Mesendoderm (in vitro differentiated cells): ENCODE measurements at regions not wholly inside any gene's neighbourhood (a gene's known extent, or its start where the extent isn't known, plus 50 kb on each side); places are given as distances from the start of the nearest gene placed in this dataset.

Experiments
- DNase-seq: peaks from one replicate; pipeline ENCODE4 v3.0.0; 2013
- H2AK5ac ChIP-seq: 2 replicates; pipeline ENCODE4 v1.6.1; 2013; ENCODE audit warnings: low read length, inconsistent platforms
- H2BK120ac ChIP-seq: 2 replicates; pipeline ENCODE4 v1.6.1; 2013; ENCODE audit warnings: low read depth, mild to moderate bottlenecking, low read length, moderate library complexity, mixed read lengths
- H2BK15ac ChIP-seq: replicated peaks from 2 replicates; pipeline ENCODE4 v1.6.1; 2013; ENCODE audit warnings: low read depth, mild to moderate bottlenecking, moderate library complexity
- H2BK5ac ChIP-seq: 2 replicates; pipeline ENCODE4 v1.6.1; 2013; ENCODE audit warnings: low read length, inconsistent platforms
- H3K18ac ChIP-seq: 2 replicates; pipeline ENCODE4 v1.6.1; 2013; ENCODE audit warnings: mild to moderate bottlenecking, low read length, mixed read lengths
- H3K23ac ChIP-seq: one replicate; pipeline ENCODE4 v1.6.1; 2013; ENCODE audit warnings: low read length
- H3K27ac ChIP-seq: 2 replicates; pipeline ENCODE4 v1.5.1; 2013; ENCODE audit warnings: low read depth, mild to moderate bottlenecking, inconsistent platforms, low read length, moderate library complexity
- H3K27me3 ChIP-seq: 2 replicates; pipeline ENCODE4 v1.6.1; 2013; ENCODE audit warnings: low read length, control low read depth, mild to moderate bottlenecking, inconsistent platforms; ENCODE audit not compliant: insufficient read depth, poor library complexity
- H3K36me3 ChIP-seq: 2 replicates; pipeline ENCODE4 v1.6.1; 2013; ENCODE audit warnings: low read length, inconsistent platforms; ENCODE audit not compliant: control insufficient read depth, insufficient read depth
- H3K4ac ChIP-seq: one replicate; pipeline ENCODE4 v1.6.1; 2013; ENCODE audit warnings: low read depth, mild to moderate bottlenecking, low read length, moderate library complexity
- H3K4me1 ChIP-seq: 2 replicates; pipeline ENCODE4 v1.6.1; 2013; ENCODE audit warnings: low read depth, low read length, inconsistent platforms; ENCODE audit not compliant: control insufficient read depth
- H3K4me2 ChIP-seq: 2 replicates; pipeline ENCODE4 v1.6.1; 2013; ENCODE audit warnings: low read length
- H3K4me3 ChIP-seq: 2 replicates; pipeline ENCODE4 v1.5.1; 2013; ENCODE audit warnings: mild to moderate bottlenecking, low read length
- H3K56ac ChIP-seq: one replicate; pipeline ENCODE4 v1.6.1; 2013; ENCODE audit warnings: low read length
- H3K79me1 ChIP-seq: 2 replicates; pipeline ENCODE4 v1.6.1; 2013; ENCODE audit warnings: low read length, inconsistent platforms
- H3K79me2 ChIP-seq: 2 replicates; pipeline ENCODE4 v1.6.1; 2013; ENCODE audit warnings: mild to moderate bottlenecking, low read length; ENCODE audit not compliant: control insufficient read depth, insufficient read depth
- H3K9ac ChIP-seq: 2 replicates; pipeline ENCODE4 v1.6.1; 2013; ENCODE audit warnings: low read length, inconsistent platforms
- H4K5ac ChIP-seq: one replicate; pipeline ENCODE4 v1.6.1; 2013; ENCODE audit warnings: low read length
- H4K8ac ChIP-seq: one replicate; pipeline ENCODE4 v1.6.1; 2013; ENCODE audit warnings: low read depth, mild to moderate bottlenecking, control low read depth, low read length, moderate library complexity
- WGBS: extraction: QIAGEN DNeasy Blood & Tissue Kit; methylation state at CpG from one replicate; pipeline ENCODE4 v1.1.7; 2013; ENCODE audit warnings: low lambda C conversion rate, missing lambda C conversion rate; ENCODE audit not compliant: insufficient coverage; ENCODE audit errors: extremely low coverage; 5-methylcytosine and 5-hydroxymethylcytosine counted together

DNA sequence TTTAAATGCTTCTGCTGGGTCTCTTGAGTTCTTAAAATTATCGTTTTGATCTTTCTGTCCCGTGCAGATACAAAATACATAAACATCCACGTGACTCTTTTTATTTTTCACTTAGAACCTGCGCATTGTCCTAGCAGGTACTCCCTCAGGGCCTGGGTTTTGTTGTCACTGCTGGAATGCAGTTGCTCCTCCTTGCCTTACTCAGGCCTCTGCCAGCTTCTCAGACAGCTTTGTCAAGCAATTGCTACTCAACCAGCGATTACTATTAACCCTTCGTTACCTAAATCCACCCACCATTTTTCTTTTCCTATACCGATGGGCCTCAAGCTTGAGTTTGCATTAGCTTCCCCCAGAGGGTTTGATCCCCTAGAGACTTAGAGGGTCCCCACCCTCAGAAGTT lies 405.9 kb upstream of the RBFOX1 start:
- no peak overlapping the region for H4K5ac ChIP-seq
- H2AK5ac ChIP-seq = no peak overlapping the region
- no peak overlapping the region for H3K18ac ChIP-seq
- no peak overlapping the region for H2BK120ac ChIP-seq
- H2BK15ac ChIP-seq = no peak overlapping the region
- H3K56ac ChIP-seq = no peak overlapping the region
- H3K4me1 ChIP-seq = no peaks in the 10 kb centered on the region
- H3K27ac ChIP-seq = peak overlapping the region; percentile 19
- no peaks in the 10 kb centered on the region for H3K27me3 ChIP-seq
- no peaks in the 10 kb centered on the region for H3K36me3 ChIP-seq
- no peak overlapping the region for H4K8ac ChIP-seq
- no peak overlapping the region for H3K4me2 ChIP-seq
- no peaks in the 10 kb centered on the region for H3K79me1 ChIP-seq
- WGBS = no CpG with 5 or more reads among the region's 7 CpGs
- H3K4ac ChIP-seq = peak overlapping the region; percentile 43
- DNase-seq = peak; percentile 90
- H3K4me3 ChIP-seq = no peak overlapping the region
- no peak overlapping the region for H2BK5ac ChIP-seq
- no peak overlapping the region for H3K9ac ChIP-seq
- no peak overlapping the region for H3K23ac ChIP-seq
- no peaks in the 10 kb centered on the region for H3K79me2 ChIP-seq

DNA sequence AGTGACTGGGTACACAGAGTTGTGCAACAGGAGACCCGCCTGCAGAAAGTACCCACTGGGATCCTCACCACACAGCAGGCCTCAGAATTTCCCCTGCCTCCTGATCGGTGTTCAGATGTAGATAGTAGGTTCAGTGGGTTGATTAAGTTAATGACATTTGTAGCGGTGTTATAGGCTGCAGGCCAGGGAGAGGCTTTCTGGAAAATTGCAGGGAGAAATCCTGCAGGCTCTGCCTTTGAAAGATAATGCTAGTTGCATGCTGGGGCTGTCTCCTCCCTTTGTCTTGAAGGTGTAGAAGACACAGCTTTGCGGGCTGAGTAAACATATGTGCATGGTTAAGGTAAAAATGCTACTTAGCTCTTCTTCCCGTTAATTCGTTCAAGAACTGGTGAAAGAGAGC lies 406.3 kb upstream of the RBFOX1 start:
- peak overlapping the region; percentile 56 for H3K56ac ChIP-seq
- H3K79me2 ChIP-seq = no peaks in the 10 kb centered on the region
- no peak overlapping the region for H4K8ac ChIP-seq
- no peak overlapping the region for H2BK5ac ChIP-seq
- H3K4me3 ChIP-seq = no peak overlapping the region
- no peaks in the 10 kb centered on the region for H3K27me3 ChIP-seq
- WGBS = no CpG with 5 or more reads among the region's 6 CpGs
- no peak overlapping the region for H3K9ac ChIP-seq
- H2BK120ac ChIP-seq = no peak overlapping the region
- H2AK5ac ChIP-seq = no peak overlapping the region
- H3K4me1 ChIP-seq = no peaks in the 10 kb centered on the region
- peak overlapping the region; percentile 4 for H3K27ac ChIP-seq
- no peaks in the 10 kb centered on the region for H3K79me1 ChIP-seq
- no peaks in the 10 kb centered on the region for H3K36me3 ChIP-seq
- no peak overlapping the region for H3K18ac ChIP-seq
- no peak overlapping the region for H2BK15ac ChIP-seq
- H3K4ac ChIP-seq = no peak overlapping the region
- no peak overlapping the region for H4K5ac ChIP-seq
- H3K4me2 ChIP-seq = no peak overlapping the region
- DNase-seq = peak; percentile 73
- no peak overlapping the region for H3K23ac ChIP-seq

DNA sequence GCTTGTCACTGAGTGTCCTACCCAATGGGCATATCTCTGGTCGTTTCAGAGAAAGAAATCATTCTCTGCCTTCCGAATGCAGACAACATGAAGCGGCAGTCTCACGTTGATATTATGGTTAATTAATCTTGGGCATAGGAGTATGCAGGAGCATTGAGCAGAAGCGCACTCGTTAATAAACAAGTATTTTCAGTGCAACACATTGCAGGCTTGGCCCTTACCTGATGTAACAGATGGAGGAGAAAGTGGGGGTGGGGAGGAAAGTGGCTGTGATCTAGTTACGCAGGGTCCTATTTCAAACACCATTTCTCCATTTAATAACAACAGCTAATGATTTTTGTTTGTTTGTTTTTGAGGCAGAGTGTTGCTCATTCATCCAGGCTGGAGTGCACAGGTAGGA lies 414.0 kb upstream of the RBFOX1 start:
- Histone ChIP-seq H3K56ac (no peak overlapping the region), H3K27me3 (no peaks in the 10 kb centered on the region), H3K4me3 (no peak overlapping the region), H3K18ac (no peak overlapping the region), H3K36me3 (no peaks in the 10 kb centered on the region), H4K5ac (no peak overlapping the region), H3K23ac (no peak overlapping the region), H2BK5ac (no peak overlapping the region), H3K9ac (no peak overlapping the region), H2BK120ac (no peak overlapping the region), H3K79me2 (no peaks in the 10 kb centered on the region), H2AK5ac (no peak overlapping the region), H3K4me1 (no peaks in the 10 kb centered on the region), H4K8ac (no peak overlapping the region), H2BK15ac (no peak overlapping the region), H3K27ac (no peak overlapping the region), H3K4ac (no peak overlapping the region), H3K4me2 (no peak overlapping the region), H3K79me1 (no peaks in the 10 kb centered on the region)
- WGBS = no CpG with 5 or more reads among the region's 7 CpGs
- DNase-seq = no peak

DNA sequence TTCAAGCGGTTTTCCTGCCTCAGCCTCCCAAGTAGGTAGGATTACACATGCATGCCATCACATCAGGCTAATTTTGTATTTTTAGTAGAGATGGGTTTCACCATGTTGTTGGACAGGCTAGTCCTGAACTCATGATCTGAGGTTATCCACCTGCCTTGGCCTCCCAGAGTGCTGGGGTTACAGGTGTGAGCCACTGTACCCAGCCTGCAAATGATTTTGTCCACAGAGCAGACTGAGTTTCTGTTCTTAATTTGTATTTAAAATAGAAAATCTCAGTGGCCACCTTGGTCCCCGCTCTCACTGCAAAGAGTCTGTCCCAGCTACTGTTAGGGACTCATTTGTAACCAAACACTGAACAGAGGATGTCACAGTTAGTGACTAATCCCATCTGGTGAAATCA lies 415.7 kb upstream of the RBFOX1 start:
- Histone ChIP-seq H4K8ac (no peak overlapping the region), H3K4me2 (no peak overlapping the region), H3K4me1 (no peaks in the 10 kb centered on the region), H2BK120ac (no peak overlapping the region), H3K36me3 (no peaks in the 10 kb centered on the region), H2AK5ac (no peak overlapping the region), H3K4ac (no peak overlapping the region), H3K56ac (no peak overlapping the region), H3K79me1 (no peaks in the 10 kb centered on the region), H2BK5ac (no peak overlapping the region), H3K9ac (no peak overlapping the region), H3K23ac (no peak overlapping the region), H3K4me3 (no peak overlapping the region), H3K27me3 (no peaks in the 10 kb centered on the region), H2BK15ac (no peak overlapping the region), H4K5ac (no peak overlapping the region), H3K79me2 (no peaks in the 10 kb centered on the region), H3K27ac (no peak overlapping the region), H3K18ac (no peak overlapping the region)
- no peak for DNase-seq
- WGBS = no CpG with 5 or more reads among the region's 2 CpGs

DNA sequence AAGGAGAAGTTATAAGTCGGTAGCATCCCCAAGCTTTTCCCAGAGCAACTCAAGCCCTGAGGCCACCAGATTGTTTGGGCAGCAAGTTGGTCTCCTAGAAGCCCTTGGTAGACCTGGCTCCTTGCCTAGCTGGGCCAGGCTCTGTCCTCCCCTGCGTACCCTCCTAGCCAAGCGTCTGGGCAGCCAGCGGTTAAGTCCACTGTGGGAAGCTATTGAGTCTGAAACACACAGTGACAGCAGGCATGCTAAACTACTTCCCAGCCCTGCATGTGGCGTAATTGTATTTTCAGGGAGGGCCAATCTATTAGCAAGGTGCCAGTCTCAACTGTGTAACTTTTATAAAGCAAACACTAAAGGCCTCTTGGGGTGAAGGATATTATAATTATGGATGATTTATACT lies 419.1 kb upstream of the RBFOX1 start:
- Histone ChIP-seq H3K36me3 (no peaks in the 10 kb centered on the region), H3K56ac (no peak overlapping the region), H2BK5ac (no peak overlapping the region), H3K18ac (no peak overlapping the region), H3K79me1 (no peaks in the 10 kb centered on the region), H3K27me3 (no peaks in the 10 kb centered on the region), H3K4ac (no peak overlapping the region), H3K4me1 (no peaks in the 10 kb centered on the region), H2AK5ac (no peak overlapping the region), H2BK15ac (no peak overlapping the region), H3K23ac (no peak overlapping the region), H3K4me2 (no peak overlapping the region), H4K5ac (no peak overlapping the region), H4K8ac (no peak overlapping the region), H2BK120ac (no peak overlapping the region), H3K27ac (no peak overlapping the region), H3K9ac (no peak overlapping the region), H3K79me2 (no peaks in the 10 kb centered on the region), H3K4me3 (no peak overlapping the region)
- DNase-seq = no peak
- WGBS = no CpG with 5 or more reads among the region's 5 CpGs

DNA sequence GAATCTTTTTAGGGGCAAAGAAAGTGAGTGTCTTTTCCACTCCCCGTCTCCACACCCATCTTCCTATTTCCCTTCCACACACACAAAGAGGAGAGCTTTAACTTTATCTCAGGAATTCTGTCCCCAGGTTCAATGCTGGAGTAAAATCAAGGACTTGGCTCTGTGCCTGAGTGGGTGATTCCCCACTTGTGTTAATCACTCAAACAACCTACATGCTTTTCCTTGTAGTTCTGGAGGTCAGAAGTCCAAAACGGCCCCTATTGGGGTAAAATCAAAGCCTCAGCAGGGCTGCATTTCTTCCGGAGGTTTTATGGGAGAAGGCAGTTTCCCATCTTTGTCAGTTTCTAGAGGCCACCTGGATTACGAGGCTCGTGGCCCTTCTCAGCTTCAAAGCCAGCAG lies 422.3 kb upstream of the RBFOX1 start:
- no CpG with 5 or more reads among the region's 5 CpGs for WGBS
- no peak overlapping the region for H4K5ac ChIP-seq
- no peak overlapping the region for H3K4me2 ChIP-seq
- H3K79me2 ChIP-seq = no peaks in the 10 kb centered on the region
- H3K79me1 ChIP-seq = no peaks in the 10 kb centered on the region
- H2BK5ac ChIP-seq = no peak overlapping the region
- H2AK5ac ChIP-seq = no peak overlapping the region
- H3K18ac ChIP-seq = no peak overlapping the region
- no peak overlapping the region for H2BK120ac ChIP-seq
- DNase-seq = no peak
- no peaks in the 10 kb centered on the region for H3K4me1 ChIP-seq
- H3K9ac ChIP-seq = no peak overlapping the region
- no peak overlapping the region for H3K23ac ChIP-seq
- no peak overlapping the region for H2BK15ac ChIP-seq
- H3K4me3 ChIP-seq = no peak overlapping the region
- H3K56ac ChIP-seq = no peak overlapping the region
- H3K36me3 ChIP-seq = no peaks in the 10 kb centered on the region
- no peak overlapping the region for H4K8ac ChIP-seq
- no peaks in the 10 kb centered on the region for H3K27me3 ChIP-seq
- H3K4ac ChIP-seq = no peak overlapping the region
- no peak overlapping the region for H3K27ac ChIP-seq
